Motor neuron (in vitro differentiated cells): ENCODE measurements at regions not wholly inside any gene's neighbourhood (a gene's known extent, or its start where the extent isn't known, plus 50 kb on each side); places are given as distances from the start of the nearest gene placed in this dataset.

Experiments used
- ATAC-seq, 8 experiments: fragments of 200-7000 bp; cut with Tn5 transposase; replicated peaks in 6 of 8; 2 replicates each; pipeline ENCODE4 v1.8.0; 2021; ENCODE audit warnings: mild to moderate bottlenecking in 8 of 8, moderate library complexity in 8 of 8
- H3K27ac ChIP-seq, 2 donors: fragments of 250-450 bp; sonication (Bioruptor Pico); 2 replicates each; pipeline ENCODE4 v1.9.0; 2021; ENCODE audit warnings: antibody characterized with exemption in 2 of 2, mild to moderate bottlenecking in 2 of 2, moderate library complexity in 1 of 2
- H3K4me1 ChIP-seq, 2 donors: fragments of 250-450 bp; sonication (Bioruptor Pico); replicated peaks in 1 of 2; 2 replicates each; pipeline ENCODE4 v1.6.1; 2021; ENCODE audit warnings: antibody characterized with exemption in 2 of 2, mild to moderate bottlenecking in 2 of 2, moderate library complexity in 1 of 2
- H3K4me3 ChIP-seq, 5 donors: fragments of 250-450 bp; sonication (Bioruptor Pico); 2 replicates each; pipeline ENCODE4 v1.9.0; 2021; ENCODE audit warnings: antibody characterized with exemption in 5 of 5, mild to moderate bottlenecking in 5 of 5, moderate library complexity in 4 of 5
- WGBS, 10 experiments: fragments of 450-650 bp; shearing (Covaris generic); methylation state at CpG; one replicate each; pipeline ENCODE4 v1.0.0; 2022; 5-methylcytosine and 5-hydroxymethylcytosine counted together
- in situ Hi-C, 9 experiments: fragments of 400-800 bp; cut with MboI; loops; one replicate each; pipeline ENCODE4 v1.15.0; 2021; ENCODE audit warnings: low sequenced_read_pairs in 9 of 9, low pct_unique_long_range_greater_than_20kb in 2 of 9; ENCODE audit not compliant: unreplicated experiment in 9 of 9

GRCh38 chr12:21993438-21993981 is 52.3 kb upstream of the ABCC9 start:
- 14 to 100% (median 80%) methylated on average over 1 of the region's 2 CpGs; no CpG with 5 or more reads in 4 of the 10 experiments for WGBS, 10 experiments
- no peak overlapping the region for H3K4me3 ChIP-seq
- H3K27ac ChIP-seq, result no peak overlapping the region
- no peaks in the 10 kb centered on the region for H3K4me1 ChIP-seq
- ATAC-seq, result no peak
- in situ Hi-C loops, result loop anchor here in 4 of 9 experiments (10.0 to 25.0 kb wide), 2 partner anchors 281 to 299 kb away; no protein-coding TSS in a partner anchor

- H3K27ac ChIP-seq, result no peak overlapping the region
- H3K4me3 ChIP-seq, result no peak overlapping the region
- H3K4me1 ChIP-seq, result no peaks in the 10 kb centered on the region
- WGBS, 10 experiments, result 21 to 100% (median 100%) methylated on average over 1 to 3 of the region's 3 CpGs; no CpG with 5 or more reads in 3 of the 10 experiments
- peak in 1 of 8 experiments; percentile 21 for ATAC-seq
- in situ Hi-C loops, result loop anchor here in 4 of 9 experiments (10.0 to 25.0 kb wide), 2 partner anchors 281 to 298 kb away; no protein-coding TSS in a partner anchor
Measured at GRCh38 chr12:21992823-21993222, 51.6 kb upstream of the ABCC9 start.

GRCh38 chr12:21991526-21991925 is 50.3 kb upstream of the ABCC9 start:
- Histone ChIP-seq H3K4me3 (no peak overlapping the region), H3K4me1 (no peaks in the 10 kb centered on the region), H3K27ac (no peak overlapping the region)
- in situ Hi-C loops, result loop anchor here in 4 of 9 experiments (10.0 to 25.0 kb wide), 2 partner anchors 279 to 297 kb away; no protein-coding TSS in a partner anchor
- no peak for ATAC-seq
- WGBS, 10 experiments, result 27 to 93% (median 80%) methylated on average over 2 to 4 of the region's 4 CpGs; no CpG with 5 or more reads in 1 of the 10 experiments
